Esophagus squamous epithelium (tissue), 5 donors: ENCODE measurements at regions not wholly inside any gene's neighbourhood (a gene's known extent, or its start where the extent isn't known, plus 50 kb on each side); places are given as distances from the start of the nearest gene placed in this dataset.
"Not testable (repeated sequence)": the region's sequence is repeated elsewhere in the genome, so short reads cannot be mapped to it uniquely, and the experiment has no call there.

Experiments
- DNase-seq: peaks from one replicate; lab custom pipeline; 2025; lab: John Stamatoyannopoulos, UW
- H3K27ac ChIP-seq, 4 donors: fragments of 200-600 bp; sonication (generic); one replicate each; pipeline ENCODE4 v1.5.1; 2016 to 2019; ENCODE audit warnings: mild to moderate bottlenecking in 1 of 4
- H3K27me3 ChIP-seq, 4 donors: fragments of 200-600 bp; sonication (generic); 1 replicate in 3 of 4; 2 replicates in 1 of 4; pipeline versions ENCODE4 v1.5.1 to v1.6.0; 2017 to 2021; ENCODE audit warnings: antibody characterized with exemption in 1 of 4
- H3K36me3 ChIP-seq, 3 donors: fragments of 200-600 bp; sonication (generic); one replicate each; pipeline ENCODE4 v1.5.1; 2016 to 2019
- H3K4me1 ChIP-seq, 3 donors: fragments of 200-600 bp; sonication (generic); one replicate each; pipeline ENCODE4 v1.5.1; 2017 to 2019
- H3K4me3 ChIP-seq, 4 donors: fragments of 200-600 bp; sonication (generic); 1 replicate in 3 of 4; 2 replicates in 1 of 4; pipeline ENCODE4 v1.5.1; 2016 to 2019; ENCODE audit warnings: mild to moderate bottlenecking in 2 of 4, moderate library complexity in 1 of 4
- H3K9me3 ChIP-seq, 3 donors: fragments of 200-600 bp; sonication (generic); one replicate each; pipeline ENCODE4 v1.5.1; 2016 to 2019
- POLR2A ChIP-seq, 4 donors: fragments of 450-650 bp; IDR thresholded peaks; one replicate each; pipeline ENCODE4 v1.6.1; 2017; ENCODE audit warnings: antibody characterized with exemption in 4 of 4, mild to moderate bottlenecking in 4 of 4, moderate library complexity in 3 of 4
- WGBS, 2 donors: methylation state at CpG; one replicate each; pipeline ENCODE4 v1.1.5; 2018; 5-methylcytosine and 5-hydroxymethylcytosine counted together
- intact Hi-C: fragments of 100-400 bp; cut with DNase I; formaldehyde crosslinking; loops from one replicate; pipeline ENCODE4 v1.15.0; 2022
- TF ChIP-seq, protein P1 (sequence below), 6 experiments: fragments of 450-650 bp in 4 of 6; fragments of 200-600 bp in 2 of 6; sonication (generic) in 2 of 6; IDR thresholded peaks; one replicate each; pipeline ENCODE4 v1.5.1; 2016 to 2019; ENCODE audit warnings: antibody characterized with exemption in 6 of 6, mild to moderate bottlenecking in 4 of 6, moderate library complexity in 4 of 6
- donor health status: DM: yes; HTN: yes; CAD: no.

DNA sequence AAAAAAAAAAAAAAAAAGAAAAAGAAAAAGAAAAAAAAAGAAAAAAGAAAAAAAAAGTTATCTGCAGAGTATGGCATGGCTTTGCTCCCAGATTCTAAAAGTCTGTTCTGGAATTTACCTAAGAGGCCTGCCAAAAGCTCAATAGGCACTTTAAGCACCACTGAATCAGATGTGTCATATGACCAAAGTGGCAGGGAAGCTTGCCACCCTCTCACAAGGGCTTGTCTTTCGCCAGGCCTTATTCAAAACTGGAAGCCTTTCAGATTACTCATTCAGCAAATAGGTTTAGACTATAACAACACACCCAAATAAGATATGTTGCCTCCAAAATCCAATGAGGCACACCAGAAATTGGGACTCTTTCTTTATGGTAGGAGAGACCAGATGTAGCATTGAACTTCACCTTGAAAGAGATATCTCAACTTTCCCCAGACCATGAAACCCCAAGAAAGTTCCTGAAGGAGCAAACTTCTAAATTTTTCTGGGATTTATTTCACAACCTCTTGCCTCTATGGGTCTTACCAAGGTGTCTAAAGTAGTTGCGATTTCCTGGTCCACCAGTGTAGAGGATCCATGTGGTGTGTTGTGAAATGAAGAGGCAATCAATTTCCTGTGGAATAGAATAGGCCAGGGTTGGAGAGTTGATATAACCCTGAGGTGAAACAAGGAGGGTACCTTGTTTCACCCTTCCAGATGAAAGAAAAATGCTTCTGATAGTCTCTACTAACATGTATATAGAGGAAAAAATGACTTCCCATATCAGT, 218.8 kb downstream of the DAD1 start:
- WGBS, 2 donors = 37 to 46% methylated on average over 2 of the region's 2 CpGs
- intact Hi-C loops = no loop called here

DNA sequence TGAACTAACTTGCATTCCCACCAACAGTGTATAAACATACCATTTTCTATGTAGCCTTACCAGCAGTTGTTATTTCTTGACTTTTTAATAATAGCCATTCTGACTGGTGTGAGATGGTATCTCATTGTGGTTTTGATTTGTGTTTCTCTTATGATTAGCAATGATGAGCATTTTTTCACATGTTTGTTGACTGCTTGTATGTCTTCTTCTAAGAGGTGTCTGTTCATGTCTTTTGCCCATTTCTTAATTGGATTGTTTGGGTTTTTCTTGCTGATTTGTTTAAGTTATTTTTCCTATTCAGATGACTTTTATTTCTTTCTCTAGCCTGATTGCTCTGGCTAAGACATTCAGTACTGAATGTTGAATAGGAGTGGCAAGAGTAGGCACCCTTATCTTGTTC, 230.3 kb downstream of the DAD1 start:
- no peaks in the 10 kb centered on the region for H3K9me3 ChIP-seq
- H3K4me3 ChIP-seq = no peak overlapping the region
- H3K36me3 ChIP-seq = no peaks in the 10 kb centered on the region

More for the DNA sequence above, 218.8 kb downstream of the DAD1 start:
- H3K4me3 ChIP-seq = no peak overlapping the region
- no peaks in the 10 kb centered on the region for H3K27me3 ChIP-seq
- no peaks in the 10 kb centered on the region for H3K36me3 ChIP-seq
- no peaks in the 10 kb centered on the region for H3K9me3 ChIP-seq
- peak overlapping the region; percentile 63 to 84 (median 72) for H3K27ac ChIP-seq
- H3K4me1 ChIP-seq = peaks cover 8 to 31% (median 13%) of the 10 kb centered on the region in 3 donors
- TF ChIP-seq, protein P1, sequence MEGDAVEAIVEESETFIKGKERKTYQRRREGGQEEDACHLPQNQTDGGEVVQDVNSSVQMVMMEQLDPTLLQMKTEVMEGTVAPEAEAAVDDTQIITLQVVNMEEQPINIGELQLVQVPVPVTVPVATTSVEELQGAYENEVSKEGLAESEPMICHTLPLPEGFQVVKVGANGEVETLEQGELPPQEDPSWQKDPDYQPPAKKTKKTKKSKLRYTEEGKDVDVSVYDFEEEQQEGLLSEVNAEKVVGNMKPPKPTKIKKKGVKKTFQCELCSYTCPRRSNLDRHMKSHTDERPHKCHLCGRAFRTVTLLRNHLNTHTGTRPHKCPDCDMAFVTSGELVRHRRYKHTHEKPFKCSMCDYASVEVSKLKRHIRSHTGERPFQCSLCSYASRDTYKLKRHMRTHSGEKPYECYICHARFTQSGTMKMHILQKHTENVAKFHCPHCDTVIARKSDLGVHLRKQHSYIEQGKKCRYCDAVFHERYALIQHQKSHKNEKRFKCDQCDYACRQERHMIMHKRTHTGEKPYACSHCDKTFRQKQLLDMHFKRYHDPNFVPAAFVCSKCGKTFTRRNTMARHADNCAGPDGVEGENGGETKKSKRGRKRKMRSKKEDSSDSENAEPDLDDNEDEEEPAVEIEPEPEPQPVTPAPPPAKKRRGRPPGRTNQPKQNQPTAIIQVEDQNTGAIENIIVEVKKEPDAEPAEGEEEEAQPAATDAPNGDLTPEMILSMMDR (IDR thresholded peaks at IDR 0.05) = no peak
- TF ChIP-seq POLR2A (IDR thresholded peaks at IDR 0.05) = no peak
- no peak for DNase-seq

DNA sequence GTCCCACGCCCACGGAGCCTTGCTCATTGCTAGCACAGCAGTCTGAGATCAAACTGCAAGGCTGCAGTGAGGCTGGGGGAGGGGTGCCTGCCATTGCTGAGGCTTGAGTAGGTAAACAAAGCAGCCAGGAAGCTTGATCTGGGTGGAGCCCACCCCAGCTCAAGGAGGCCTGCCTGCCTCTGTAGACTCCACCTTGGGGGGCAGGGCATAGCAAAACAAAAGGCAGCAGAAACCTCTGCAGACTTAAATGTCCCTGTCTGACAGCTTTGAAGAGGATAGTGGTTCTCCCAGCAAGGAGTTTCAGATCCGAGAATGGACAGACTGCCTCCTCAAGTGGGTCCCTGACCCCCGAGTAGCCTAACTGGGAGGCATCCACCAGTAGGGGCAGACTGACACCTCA, 239.7 kb downstream of the DAD1 start:
- 83 to 84% methylated on average over 2 of the region's 4 CpGs for WGBS, 2 donors
- H3K27me3 ChIP-seq, H3K4me3 ChIP-seq, H3K36me3 ChIP-seq, H3K9me3 ChIP-seq, H3K4me1 ChIP-seq, H3K27ac ChIP-seq, DNase-seq, intact Hi-C loops: not testable (repeated sequence)

More for the DNA sequence above, 230.3 kb downstream of the DAD1 start:
- Histone ChIP-seq H3K27me3 (no peaks in the 10 kb centered on the region), H3K27ac (no peak overlapping the region), H3K4me1 (no peaks in the 10 kb centered on the region)
- no peak for TF ChIP-seq POLR2A (IDR thresholded peaks at IDR 0.05)
- TF ChIP-seq, protein P1 (IDR thresholded peaks at IDR 0.05) = no peak
- no peak for DNase-seq
- intact Hi-C loops = no loop called here

DNA sequence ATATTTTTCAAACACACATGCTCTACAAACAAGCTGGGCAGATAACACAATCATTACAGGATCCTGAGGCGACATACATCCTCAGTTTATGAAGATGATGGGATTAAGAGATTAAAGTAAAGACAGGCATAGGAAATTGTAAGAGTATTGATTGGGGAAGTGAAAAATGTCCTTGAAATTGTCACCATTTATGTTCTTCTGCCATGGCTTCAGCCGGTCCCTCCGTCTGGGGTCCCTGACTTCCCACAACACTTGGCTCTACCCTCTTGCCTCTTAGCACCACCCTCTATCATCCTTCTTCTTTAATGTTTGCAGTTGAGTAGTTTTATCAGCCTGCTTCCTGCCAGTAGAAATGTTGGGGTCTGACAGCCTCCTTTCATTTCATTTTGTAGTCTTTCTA, 244.4 kb downstream of the DAD1 start:
- Histone ChIP-seq H3K4me3 (no peak overlapping the region), H3K9me3 (peaks cover 0 to 13% (median 8%) of the 10 kb centered on the region in 3 donors), H3K4me1 (peaks cover 0 to 27% (median 4%) of the 10 kb centered on the region in 3 donors), H3K36me3 (no peaks in the 10 kb centered on the region), H3K27me3 (peaks cover 0 to 5% (median 0%) of the 10 kb centered on the region in 4 donors), H3K27ac (no peak overlapping the region)
- intact Hi-C loops = no loop called here
- DNase-seq = no peak
- TF ChIP-seq, protein P1 (IDR thresholded peaks at IDR 0.05) = no peak
- TF ChIP-seq POLR2A (IDR thresholded peaks at IDR 0.05) = no peak
- 75 to 85% methylated on average over 3 of the region's 3 CpGs for WGBS, 2 donors

DNA sequence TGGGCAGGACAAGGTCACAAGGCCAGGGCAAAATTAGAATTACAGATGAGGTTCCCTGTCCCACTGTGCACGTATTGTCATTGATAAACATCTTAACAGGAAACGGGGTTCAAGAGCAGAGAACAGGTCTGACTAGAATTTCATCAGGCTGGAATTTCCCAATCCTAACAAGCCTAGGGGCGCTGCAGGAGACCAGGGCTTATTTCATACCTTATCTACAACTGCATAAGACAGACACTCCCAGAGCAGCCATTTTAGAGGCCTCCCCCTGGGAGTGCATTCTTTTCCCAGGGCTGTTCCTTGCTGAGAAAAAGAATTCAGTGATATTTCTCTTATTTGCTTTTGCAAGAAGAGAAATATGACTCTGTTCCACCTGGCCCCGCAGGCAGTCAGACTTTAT, 244.8 kb downstream of the DAD1 start:
- Histone ChIP-seq H3K4me1 (peaks cover 4 to 31% (median 9%) of the 10 kb centered on the region in 3 donors), H3K9me3 (peaks cover 0 to 13% (median 8%) of the 10 kb centered on the region in 3 donors)
- H3K27me3 ChIP-seq, H3K4me3 ChIP-seq, H3K27ac ChIP-seq, intact Hi-C loops, DNase-seq, H3K36me3 ChIP-seq: not testable (repeated sequence)
- 66 to 69% methylated on average over 4 of the region's 4 CpGs for WGBS, 2 donors

DNA sequence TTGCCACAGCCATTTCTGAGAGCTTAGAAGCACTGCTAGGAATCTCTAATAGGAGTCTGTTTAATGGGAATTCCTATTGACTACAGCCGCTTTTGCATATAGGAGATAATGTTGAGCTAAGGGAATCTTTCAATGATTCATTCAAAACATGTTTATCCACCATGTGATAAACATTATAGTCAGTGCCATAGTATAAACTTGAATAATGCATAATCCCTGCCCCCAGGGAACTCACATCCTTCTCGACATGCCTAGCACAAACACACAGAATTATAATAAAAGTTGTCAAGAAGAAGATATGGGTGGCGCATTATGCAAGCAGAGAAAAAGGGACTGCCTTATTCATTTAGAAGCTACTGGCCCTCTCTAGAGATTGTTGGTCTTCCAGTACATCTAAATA, 248.0 kb downstream of the DAD1 start:
- Histone ChIP-seq H3K36me3 (no peaks in the 10 kb centered on the region), H3K27me3 (no peaks in the 10 kb centered on the region), H3K27ac (no peak overlapping the region), H3K4me3 (no peak overlapping the region), H3K9me3 (peaks cover 0 to 13% (median 8%) of the 10 kb centered on the region in 3 donors), H3K4me1 (peaks cover 8 to 53% (median 19%) of the 10 kb centered on the region in 3 donors)
- no peak for DNase-seq
- TF ChIP-seq, protein P1 (IDR thresholded peaks at IDR 0.05) = no peak
- no peak for TF ChIP-seq POLR2A (IDR thresholded peaks at IDR 0.05)
- intact Hi-C loops = no loop called here
- WGBS, 2 donors = 39 to 71% methylated on average over 3 of the region's 3 CpGs
